Stimulated activated CD4-positive, alpha-beta T cell treated with anti-CD3 and anti-CD28 coated beads, Interleukin-12 subunit alpha, Interleukin-12 subunit beta, amount 100 ng/mL, for 4 hours (primary cell): ENCODE measurements at regions not wholly inside any gene's neighbourhood (a gene's known extent, or its start where the extent isn't known, plus 50 kb on each side); places are given as distances from the start of the nearest gene placed in this dataset.

Source experiments
- DNase-seq: peaks from one replicate; pipeline ENCODE4 v3.0.0-alpha.2; 2020

GRCh38 chr6:98650941-98651340, 183.4 kb upstream of the POU3F2 start:
- DNase-seq = no peak

DNA sequence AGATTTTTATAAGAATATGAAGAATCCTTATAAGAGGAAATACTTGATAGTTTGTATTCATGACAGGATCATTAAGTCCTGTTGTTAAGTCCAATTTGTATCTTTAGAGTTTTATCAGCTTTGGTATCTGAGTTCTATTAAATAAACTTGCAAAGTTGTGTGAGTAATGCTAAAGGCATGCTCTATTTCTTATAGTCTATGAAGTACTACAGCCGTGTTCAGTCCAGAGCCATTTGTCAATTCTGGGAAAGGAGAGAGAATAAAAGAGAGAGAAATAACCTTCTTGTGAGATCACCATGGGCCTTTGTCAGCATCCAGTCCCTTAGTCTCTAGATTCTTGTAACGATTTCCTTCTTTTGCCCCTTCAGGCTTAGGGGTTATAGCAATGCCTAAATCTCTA, 181.2 kb upstream of the POU3F2 start:
- no peak for DNase-seq

- no peak for DNase-seq
Measured at GRCh38 chr6:98657764-98658163, 176.6 kb upstream of the POU3F2 start.

GRCh38 chr6:98669371-98669770, 165.0 kb upstream of the POU3F2 start:
- no peak for DNase-seq

DNA sequence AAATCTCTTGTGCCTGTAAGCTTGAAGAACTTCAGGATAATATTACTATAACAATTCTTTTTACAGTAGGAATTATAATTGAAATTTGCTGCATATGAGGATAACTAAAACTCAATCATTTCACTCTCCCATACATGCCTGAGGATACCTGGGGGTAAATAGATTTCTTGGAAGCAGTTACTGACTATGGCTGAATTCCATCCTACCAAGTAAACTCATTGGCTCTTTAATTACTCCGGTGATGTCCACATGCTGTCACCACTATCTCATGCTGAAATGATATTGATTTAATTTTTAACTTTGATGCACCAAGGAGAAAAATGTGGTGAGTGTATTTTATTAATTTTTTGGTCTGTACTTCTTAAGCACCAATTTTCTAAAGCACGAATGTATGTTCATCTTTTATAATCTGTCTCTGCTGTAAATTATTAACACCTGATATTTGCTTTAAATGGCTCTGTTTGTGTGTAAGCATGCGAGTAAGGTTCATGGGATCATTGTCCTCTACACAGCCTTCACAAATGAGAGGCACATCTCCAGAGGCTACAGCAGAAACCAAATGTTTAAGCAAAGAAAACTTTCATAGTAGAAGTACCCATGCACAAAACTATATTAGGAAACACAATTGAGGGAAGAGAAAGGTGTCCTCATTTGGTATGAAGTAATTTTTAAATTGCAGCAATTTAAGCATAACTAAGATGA, 164.2 kb upstream of the POU3F2 start:
- DNase-seq = no peak

DNA sequence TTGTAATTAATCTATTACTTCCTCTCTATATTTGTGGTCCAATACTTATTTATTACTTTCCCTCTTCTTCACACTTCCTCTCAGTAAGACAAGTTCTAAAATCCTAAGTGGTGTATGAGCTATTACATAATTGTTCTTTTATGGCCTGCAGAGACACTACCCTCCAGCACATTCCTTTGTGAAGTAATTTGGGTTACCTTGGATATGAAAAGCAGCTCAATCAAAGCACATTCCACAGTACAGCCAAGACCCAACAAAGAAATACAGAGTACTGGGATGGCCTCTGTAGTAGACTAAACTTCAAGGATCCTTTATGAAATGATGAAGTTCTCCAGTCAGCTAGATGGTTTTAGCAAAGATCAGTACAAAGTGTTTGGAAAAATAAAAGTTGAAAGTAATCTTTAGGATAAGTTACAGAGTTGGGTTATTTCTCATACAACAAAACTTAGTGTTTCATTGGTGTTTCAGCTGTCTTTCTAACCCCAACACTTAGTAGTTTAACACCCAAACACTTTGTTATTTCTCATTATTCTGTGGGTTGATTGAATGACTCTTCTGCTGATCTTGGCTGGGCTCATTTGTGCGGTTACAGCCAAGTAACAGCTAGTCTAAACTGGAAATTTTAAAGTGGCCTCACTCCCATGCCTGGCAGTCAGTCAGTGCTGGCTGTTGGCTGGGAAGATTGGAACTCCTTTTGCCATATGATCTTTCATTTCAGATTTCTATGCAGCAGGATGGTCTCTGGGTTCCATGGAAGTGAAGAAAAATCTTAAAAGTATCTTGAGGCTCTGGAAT, 161.5 kb upstream of the POU3F2 start:
- DNase-seq = no peak

GRCh38 chr6:98678481-98678880, 155.9 kb upstream of the POU3F2 start:
- no peak for DNase-seq

GRCh38 chr6:98686008-98686601, 148.3 kb upstream of the POU3F2 start:
- DNase-seq = no peak

DNA sequence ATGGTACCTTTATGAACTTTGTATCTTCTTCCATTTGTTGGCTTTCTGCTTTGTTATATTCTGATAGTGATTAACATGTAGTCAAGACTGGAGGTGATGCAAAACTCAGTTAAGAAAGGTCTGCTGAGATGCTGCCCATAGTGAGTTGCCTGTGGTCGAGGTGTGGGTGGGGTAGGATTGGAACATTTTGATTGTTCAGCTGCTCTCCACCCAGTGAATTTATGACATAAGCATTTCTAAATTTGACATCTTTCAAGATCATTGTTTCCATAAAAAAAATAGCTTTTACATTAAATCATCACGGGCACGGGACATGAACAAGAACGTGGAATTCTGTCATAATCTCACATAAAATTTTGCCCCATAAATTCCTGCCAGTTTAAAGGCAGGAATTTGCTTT, 146.6 kb upstream of the POU3F2 start:
- no peak for DNase-seq

GRCh38 chr6:98695091-98695801, 139.1 kb upstream of the POU3F2 start:
- no peak for DNase-seq

- no peak for DNase-seq
Measured at GRCh38 chr6:98711380-98711779, 123.0 kb upstream of the POU3F2 start.

DNA sequence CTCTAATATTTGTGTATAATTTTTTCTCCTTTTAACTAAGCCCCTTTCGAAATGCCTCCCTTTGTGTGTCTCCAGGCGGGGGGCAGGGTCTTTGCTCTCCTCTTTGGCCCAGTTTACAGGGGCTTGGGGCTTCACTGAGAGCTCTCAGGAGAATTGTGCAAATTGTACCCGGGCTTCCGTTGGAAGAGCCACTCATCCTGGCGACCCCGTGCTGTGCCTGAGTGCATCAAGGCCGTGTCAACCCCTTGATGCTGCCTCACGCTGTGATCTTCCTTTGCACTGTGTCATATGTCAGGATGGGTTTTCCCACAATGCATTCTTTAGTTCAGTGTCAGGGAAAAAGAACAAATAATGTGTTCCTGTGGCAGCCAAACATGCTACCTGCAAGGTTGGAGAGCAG, 118.0 kb upstream of the POU3F2 start:
- no peak for DNase-seq

- no peak for DNase-seq
Measured at GRCh38 chr6:98717322-98717877, 117.0 kb upstream of the POU3F2 start.

DNA sequence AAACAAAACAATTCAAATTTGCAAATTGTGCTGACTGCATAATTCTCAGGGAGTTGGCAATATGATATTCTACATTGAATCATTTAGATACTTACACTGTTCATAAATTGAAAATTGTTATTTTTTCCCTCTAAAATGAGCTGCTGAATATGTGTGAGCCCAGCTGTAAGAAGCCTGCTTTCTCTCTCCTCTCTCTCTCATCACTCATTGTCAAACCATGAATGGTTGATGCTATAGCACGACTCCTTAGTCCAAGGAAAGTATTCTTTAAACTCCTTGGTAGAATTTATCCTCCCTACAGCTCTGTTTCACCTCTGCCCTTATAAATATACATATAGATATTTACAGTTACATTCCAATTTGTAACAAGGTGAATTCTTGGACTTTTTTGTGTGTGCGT, 116.4 kb upstream of the POU3F2 start:
- DNase-seq = no peak

- no peak for DNase-seq
Measured at GRCh38 chr6:98724537-98724936, 109.8 kb upstream of the POU3F2 start.

GRCh38 chr6:98747273-98747672, 87.1 kb upstream of the POU3F2 start:
- DNase-seq = no peak

GRCh38 chr6:98747960-98748359, 86.4 kb upstream of the POU3F2 start:
- DNase-seq = no peak

GRCh38 chr6:98759459-98759858, 74.9 kb upstream of the POU3F2 start:
- DNase-seq = no peak

GRCh38 chr6:98764373-98764911, 69.9 kb upstream of the POU3F2 start:
- no peak for DNase-seq

- no peak for DNase-seq
Measured at GRCh38 chr6:98769546-98769945, 64.8 kb upstream of the POU3F2 start.

DNA sequence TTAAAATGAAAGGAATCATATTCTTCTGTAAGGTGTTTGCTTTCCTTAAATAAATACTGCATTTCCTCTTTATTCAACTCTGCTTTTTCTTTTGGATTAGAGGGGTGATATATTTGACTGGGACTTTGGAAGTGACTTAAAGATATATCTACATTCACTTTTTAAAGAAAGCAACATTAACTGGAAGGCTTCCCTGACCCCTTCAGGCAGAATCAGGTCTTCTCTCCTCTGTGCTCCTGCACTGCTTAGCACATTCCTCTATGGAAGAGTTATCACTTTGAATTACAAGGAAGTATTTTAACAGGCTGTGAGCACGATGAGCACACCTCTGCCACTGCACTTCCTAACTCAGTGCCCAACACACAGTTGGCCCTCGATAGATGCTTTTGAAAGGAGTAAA, 59.2 kb upstream of the POU3F2 start:
- no peak for DNase-seq

GRCh38 chr6:98777762-98778161, 56.6 kb upstream of the POU3F2 start:
- no peak for DNase-seq

- DNase-seq = no peak
Measured at GRCh38 chr6:98779618-98780017, 54.8 kb upstream of the POU3F2 start.
